BJ (cell line): ENCODE measurements at regions not wholly inside any gene's neighbourhood (a gene's known extent, or its start where the extent isn't known, plus 50 kb on each side); places are given as distances from the start of the nearest gene placed in this dataset.

ENCODE experiments used
- CTCF ChIA-PET: fragments of 350-600 bp; formaldehyde crosslinking; extraction: SDS; loops from one replicate; lab custom pipeline; 2021; ENCODE audit warnings: antibody characterized with exemption, inconsistent platforms; lab: Yijun Ruan, JAX
- POLR2A ChIA-PET: fragments of 300-600 bp; sonication (Branson Sonifier 250); formaldehyde crosslinking; extraction: SDS; loops from one replicate; lab custom pipeline; 2021; ENCODE audit warnings: antibody characterized with exemption; lab: Charles Lee
- DNase-seq: peaks from one replicate; pipeline ENCODE4 v3.0.0-alpha.2; 2011; ENCODE audit warnings: low read depth
- H3K27me3 ChIP-seq: 2 replicates; pipeline ENCODE4 v1.6.0; 2011; ENCODE audit warnings: low read length; ENCODE audit not compliant: control insufficient read depth, insufficient read depth
- H3K36me3 ChIP-seq: 2 replicates; pipeline ENCODE4 v1.5.1; 2011; ENCODE audit warnings: low read length; ENCODE audit not compliant: control insufficient read depth, insufficient read depth
- H3K4me3 ChIP-seq: 2 replicates; pipeline ENCODE4 v1.5.1; 2011; ENCODE audit warnings: low read depth, mild to moderate bottlenecking, control low read depth, low read length
- TF ChIP-seq, protein P1 (sequence below): IDR thresholded peaks from 2 replicates; pipeline ENCODE4 v1.5.1; 2011; ENCODE audit warnings: low read depth, mild to moderate bottlenecking, control low read depth, inconsistent platforms, low read length, moderate library complexity; ENCODE audit not compliant: insufficient read depth

- TF ChIP-seq, protein P1, sequence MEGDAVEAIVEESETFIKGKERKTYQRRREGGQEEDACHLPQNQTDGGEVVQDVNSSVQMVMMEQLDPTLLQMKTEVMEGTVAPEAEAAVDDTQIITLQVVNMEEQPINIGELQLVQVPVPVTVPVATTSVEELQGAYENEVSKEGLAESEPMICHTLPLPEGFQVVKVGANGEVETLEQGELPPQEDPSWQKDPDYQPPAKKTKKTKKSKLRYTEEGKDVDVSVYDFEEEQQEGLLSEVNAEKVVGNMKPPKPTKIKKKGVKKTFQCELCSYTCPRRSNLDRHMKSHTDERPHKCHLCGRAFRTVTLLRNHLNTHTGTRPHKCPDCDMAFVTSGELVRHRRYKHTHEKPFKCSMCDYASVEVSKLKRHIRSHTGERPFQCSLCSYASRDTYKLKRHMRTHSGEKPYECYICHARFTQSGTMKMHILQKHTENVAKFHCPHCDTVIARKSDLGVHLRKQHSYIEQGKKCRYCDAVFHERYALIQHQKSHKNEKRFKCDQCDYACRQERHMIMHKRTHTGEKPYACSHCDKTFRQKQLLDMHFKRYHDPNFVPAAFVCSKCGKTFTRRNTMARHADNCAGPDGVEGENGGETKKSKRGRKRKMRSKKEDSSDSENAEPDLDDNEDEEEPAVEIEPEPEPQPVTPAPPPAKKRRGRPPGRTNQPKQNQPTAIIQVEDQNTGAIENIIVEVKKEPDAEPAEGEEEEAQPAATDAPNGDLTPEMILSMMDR: no peak
- CTCF ChIA-PET: interaction anchor here (1.5 kb wide), 1 partner anchor 9 kb away, joined by 3 read pairs; no protein-coding TSS in a partner anchor
- no peaks in the 10 kb centered on the region for H3K27me3 ChIP-seq
- H3K36me3 ChIP-seq: no peaks in the 10 kb centered on the region
- DNase-seq: no peak
- POLR2A ChIA-PET: no interaction called here
- no peak overlapping the region for H3K4me3 ChIP-seq
Observed at GRCh38 chr15:96701443-96701842, 370.9 kb downstream of the NR2F2 start.

GRCh38 chr15:96701877-96702276 lies 371.4 kb downstream of the NR2F2 start:
- H3K4me3 ChIP-seq: no peak overlapping the region
- CTCF ChIA-PET: interaction anchor here (1.5 kb wide), 1 partner anchor 9 kb away, joined by 3 read pairs; no protein-coding TSS in a partner anchor
- TF ChIP-seq, protein P1: no peak
- DNase-seq: no peak
- no peaks in the 10 kb centered on the region for H3K36me3 ChIP-seq
- POLR2A ChIA-PET: no interaction called here
- no peaks in the 10 kb centered on the region for H3K27me3 ChIP-seq

DNA sequence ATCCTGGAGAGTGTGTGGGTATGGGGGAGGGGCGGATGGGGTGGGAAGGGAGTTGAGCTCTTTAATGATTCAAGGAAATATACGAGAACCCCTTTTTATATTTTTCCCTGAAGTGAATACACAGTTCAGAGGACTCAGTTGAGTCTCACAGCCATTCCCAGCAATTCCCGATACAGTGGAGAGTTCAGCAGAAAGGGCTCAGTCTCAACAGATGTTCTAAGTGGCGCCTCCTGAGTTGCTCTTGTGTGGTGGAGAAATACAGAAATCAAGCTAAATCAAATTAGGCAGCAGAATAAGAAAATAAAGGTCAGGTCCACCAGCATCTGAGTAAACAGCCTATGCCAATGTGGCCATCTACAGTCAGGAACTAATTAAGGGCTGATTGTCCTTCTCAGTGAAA lies 372.1 kb downstream of the NR2F2 start:
- CTCF ChIA-PET: no interaction called here
- H3K4me3 ChIP-seq: no peak overlapping the region
- no peaks in the 10 kb centered on the region for H3K36me3 ChIP-seq
- H3K27me3 ChIP-seq: no peaks in the 10 kb centered on the region
- TF ChIP-seq, protein P1: no peak
- no peak for DNase-seq
- POLR2A ChIA-PET: no interaction called here

DNA sequence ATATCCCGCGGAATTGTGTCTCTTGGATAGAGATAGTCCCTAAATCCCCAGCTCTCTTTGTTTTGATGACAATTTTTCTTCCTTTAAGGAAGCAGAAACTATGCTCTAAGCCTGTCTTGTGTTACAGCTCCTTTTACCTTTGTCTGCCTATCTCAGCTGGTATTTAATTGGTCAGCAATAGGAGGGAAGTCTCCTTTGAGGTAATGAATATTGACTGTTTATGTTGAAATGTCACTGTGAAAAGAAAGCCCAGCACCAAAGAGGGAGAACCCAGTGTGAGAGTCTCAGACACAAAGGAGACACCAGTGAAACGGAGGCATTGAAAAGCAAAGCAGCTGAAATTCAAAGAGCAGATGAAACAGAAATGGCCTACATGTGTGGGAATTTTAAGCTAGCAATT lies 372.6 kb downstream of the NR2F2 start:
- CTCF ChIA-PET: no interaction called here
- no peak for DNase-seq
- TF ChIP-seq, protein P1: no peak
- Histone ChIP-seq H3K36me3 (no peaks in the 10 kb centered on the region), H3K27me3 (no peaks in the 10 kb centered on the region), H3K4me3 (no peak overlapping the region)
- POLR2A ChIA-PET: no interaction called here

DNA sequence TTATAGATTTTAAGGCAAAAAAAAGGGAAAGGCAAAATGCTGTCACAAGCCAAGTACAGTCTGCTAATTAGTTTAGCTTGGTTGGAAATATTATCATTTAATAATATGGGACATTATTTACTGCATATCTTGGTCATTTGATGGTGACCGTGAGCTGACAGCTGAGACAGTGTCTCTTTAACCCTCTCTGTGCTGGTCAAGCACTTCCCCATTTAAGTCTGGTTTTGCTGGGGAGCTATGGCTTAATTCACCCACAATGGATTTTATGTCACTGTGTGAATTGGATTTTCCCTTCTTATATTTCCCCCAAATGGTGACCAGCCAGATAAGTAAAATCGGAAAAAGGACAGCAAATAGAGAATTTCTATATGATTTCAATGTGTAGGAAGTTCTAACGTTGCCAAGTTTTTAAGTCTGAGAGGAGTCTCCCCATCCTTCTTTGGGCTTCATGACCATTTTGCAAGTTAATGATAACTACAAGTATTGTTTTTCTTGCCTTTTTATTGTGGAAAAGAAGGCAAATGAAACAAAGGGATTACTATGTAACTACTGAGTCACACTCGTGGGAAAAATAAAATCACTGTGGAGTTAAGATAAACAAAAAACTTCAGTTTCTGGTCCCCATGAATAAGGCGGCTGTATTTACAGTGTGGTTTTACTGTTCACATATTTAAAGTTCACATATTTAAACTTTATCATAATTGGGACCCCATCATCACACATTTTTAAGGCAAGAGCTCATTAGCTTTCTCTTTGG lies 373.5 kb downstream of the NR2F2 start:
- CTCF ChIA-PET: no interaction called here
- no peak for DNase-seq
- TF ChIP-seq, protein P1: no peak
- POLR2A ChIA-PET: no interaction called here
- H3K4me3 ChIP-seq: no peak overlapping the region
- no peaks in the 10 kb centered on the region for H3K36me3 ChIP-seq
- no peaks in the 10 kb centered on the region for H3K27me3 ChIP-seq
